NCI-H1417 (cell line): ENCODE measurements at regions not wholly inside any gene's neighbourhood (a gene's known extent, or its start where the extent isn't known, plus 50 kb on each side); places are given as distances from the start of the nearest gene placed in this dataset.
"Not testable (repeated sequence)": the region's sequence is repeated elsewhere in the genome, so short reads cannot be mapped to it uniquely, and the experiment has no call there.

Experiments used
- DNase-seq, 3 experiments: peaks; one replicate each; lab custom pipeline; 2025; lab: John Stamatoyannopoulos, UW

DNA sequence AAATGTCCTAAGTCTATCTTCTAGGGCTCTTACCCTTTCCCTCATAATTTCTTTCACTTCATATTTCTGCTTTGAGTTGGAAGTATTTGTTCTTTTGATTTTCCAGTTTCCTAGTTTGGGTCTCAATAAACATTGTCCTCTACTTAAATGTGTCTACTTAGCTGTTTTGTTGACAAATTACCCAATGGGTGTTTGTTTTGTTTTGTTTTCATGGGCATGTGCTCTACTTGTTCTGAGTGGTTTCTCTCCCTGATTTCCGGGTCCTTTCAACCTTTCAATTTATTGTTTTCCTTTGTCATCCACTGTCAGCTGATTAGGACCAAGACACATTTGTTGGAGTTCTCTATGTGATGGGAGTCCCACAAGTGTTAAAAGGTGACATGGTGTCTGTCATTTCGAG is 1181.4 kb downstream of the RPA4 start:
- peak in 1 of 3 experiments; percentile 26 for DNase-seq

DNA sequence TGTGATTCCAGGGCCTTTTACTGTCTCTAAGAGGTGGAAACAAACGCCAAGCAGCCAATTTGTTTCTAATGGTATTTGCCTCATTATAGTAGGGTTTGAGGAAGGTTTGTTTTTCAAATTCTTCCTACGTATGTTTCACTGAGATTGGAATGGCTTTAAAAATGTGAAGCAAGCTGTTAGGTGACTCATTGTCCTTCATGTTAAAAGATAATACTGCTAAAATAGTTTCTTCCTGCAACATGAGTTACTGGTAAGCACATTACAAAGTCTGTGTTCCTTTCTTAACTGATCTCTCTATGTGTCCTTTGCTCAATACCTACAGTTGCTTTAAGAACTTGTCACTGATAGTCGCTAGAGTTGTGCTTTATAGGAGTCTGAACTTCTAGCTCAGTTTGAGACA is 1183.9 kb downstream of the RPA4 start:
- DNase-seq, result peak in 1 of 3 experiments; percentile 57

GRCh38 chrX:98068024-98068580 is 1184.4 kb downstream of the RPA4 start:
- DNase-seq, result peak in 2 of 3 experiments; percentile 52 to 88

- DNase-seq, result no peak
Measured at GRCh38 chrX:98071331-98071730, 1187.6 kb downstream of the RPA4 start.

GRCh38 chrX:98077440-98077839 is 1193.7 kb downstream of the RPA4 start:
- no peak for DNase-seq

DNA sequence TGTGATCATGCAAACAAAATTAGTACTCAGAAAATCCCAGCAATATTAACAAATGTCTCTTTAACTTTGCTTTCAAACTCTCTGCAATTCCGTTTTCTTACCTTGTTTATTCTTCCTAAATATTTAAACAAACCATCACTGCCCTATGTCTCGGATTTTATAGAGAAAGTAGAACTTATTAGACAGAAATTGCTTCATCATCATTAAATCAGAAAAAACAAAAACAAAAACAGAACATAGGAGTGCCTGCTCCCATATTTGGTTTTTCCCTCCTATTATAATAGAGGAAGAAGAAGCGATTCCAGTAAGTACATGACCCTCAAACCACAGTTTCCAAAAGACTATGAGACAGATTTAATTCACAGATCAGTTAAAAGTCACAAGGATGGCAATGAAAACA is 1228.0 kb downstream of the RPA4 start:
- DNase-seq, result no peak

DNA sequence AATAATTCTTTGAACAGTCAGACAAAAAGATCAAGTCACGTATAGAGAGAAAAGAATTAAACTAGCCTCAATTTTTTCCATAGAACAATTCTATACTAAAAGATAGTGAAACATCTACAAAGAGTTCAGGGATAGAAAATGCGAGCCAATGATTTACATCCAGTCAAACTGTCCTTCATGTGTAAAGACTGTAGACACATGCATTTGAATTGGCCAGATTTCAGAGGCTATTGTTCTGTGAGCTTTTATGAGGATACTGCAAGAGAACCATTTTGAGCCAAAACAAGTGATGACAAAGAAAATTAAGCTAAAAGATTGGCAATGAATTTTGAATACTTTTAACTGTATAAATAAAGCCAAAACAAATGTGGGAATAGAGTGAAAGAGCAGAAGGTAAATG is 1230.3 kb downstream of the RPA4 start:
- DNase-seq, result no peak

DNA sequence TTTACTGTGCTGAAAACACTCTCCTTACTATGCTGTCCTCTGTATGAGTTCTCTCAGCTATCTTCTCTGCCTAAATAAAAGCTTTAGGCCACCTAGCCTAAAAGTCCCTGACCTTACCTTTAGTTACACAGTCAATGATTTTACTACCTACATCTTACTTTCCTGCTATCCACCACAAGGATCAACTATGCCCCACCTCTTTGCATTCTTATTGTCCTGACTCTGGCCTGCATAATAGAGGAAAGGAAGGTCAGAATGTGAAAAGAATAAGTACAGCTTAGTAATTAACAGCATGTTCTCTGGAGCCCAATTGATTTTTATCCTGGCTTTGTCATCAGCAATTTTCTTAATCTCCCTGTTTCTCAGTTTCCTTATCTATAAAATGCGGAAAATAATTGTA is 1257.8 kb downstream of the RPA4 start:
- DNase-seq, result no peak

DNA sequence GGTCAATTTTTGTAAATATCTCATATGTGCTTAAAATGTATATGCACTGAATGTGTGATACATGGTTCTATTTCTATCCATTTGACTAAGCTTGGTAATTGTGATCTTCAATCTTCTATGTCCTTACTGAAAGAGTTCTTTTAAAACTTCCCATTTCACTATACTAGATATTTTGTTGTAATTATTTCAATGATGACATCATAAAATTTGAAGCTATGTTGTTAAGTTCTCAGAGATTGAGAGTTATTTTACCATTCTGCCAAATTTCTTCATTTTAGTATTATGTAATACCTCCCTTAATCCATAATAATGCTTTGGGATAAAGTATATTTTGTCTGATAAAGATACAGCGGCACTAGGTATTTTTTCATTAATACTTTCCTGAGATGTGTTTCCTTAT is 1307.3 kb downstream of the RPA4 start:
- no peak for DNase-seq

DNA sequence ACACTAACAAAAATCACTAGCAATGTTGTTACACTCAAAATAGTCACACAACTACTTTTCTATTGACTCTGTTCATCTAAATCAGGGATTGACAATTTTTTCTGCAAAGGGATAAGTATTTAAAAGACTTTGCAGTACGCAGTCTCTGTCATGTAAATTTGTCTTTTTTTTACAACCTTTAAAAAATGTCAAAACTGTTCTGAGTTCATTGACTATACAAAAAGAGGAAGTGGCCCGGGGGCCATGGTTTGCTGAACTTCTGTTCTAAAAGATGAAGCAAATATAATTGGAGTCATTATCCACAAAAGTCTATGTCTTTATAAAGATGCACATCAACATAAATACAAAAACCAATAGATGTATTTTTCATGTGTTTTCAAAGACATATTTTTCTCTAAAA is 1310.3 kb downstream of the RPA4 start:
- no peak for DNase-seq

DNA sequence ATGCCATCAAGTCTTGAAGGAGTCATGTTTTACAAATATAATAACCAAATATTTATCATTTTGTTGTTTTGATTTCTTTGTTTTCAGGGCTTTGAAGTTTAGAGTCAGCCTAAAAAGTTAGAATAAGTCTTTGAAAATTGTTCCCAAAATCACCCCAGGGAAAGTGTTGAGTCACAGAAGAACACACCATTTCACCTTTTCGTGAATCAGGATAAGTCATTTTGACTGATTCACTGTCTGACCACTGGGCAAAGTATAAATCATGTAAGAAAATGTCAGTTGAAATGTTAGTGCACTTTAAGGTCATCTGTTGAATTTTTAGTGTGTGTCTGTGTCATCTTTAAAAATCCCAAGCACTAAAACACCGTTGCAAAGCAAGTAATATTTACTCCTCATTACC is 1320.1 kb downstream of the RPA4 start:
- no peak for DNase-seq

- no peak for DNase-seq
Measured at GRCh38 chrX:98207947-98208346, 1324.2 kb downstream of the RPA4 start.

DNA sequence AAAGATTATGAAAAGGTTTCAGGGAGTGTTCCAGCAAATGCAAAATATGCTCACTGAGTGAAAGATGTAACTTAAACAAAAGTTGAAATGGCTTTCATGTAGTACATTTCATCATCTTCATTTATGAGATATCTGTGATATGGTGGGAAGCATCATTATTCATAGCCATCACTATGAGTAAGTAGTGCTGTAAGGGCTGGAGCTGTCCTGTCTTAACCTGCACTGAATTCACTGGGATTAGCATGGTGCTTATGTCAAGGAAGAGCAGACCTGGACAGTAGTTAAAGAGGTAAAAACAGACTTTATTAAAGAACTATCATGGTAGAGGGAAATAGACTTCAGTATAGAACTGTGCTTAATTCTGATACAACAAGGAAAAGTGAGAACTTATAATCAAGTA is 1347.3 kb downstream of the RPA4 start:
- no peak for DNase-seq

DNA sequence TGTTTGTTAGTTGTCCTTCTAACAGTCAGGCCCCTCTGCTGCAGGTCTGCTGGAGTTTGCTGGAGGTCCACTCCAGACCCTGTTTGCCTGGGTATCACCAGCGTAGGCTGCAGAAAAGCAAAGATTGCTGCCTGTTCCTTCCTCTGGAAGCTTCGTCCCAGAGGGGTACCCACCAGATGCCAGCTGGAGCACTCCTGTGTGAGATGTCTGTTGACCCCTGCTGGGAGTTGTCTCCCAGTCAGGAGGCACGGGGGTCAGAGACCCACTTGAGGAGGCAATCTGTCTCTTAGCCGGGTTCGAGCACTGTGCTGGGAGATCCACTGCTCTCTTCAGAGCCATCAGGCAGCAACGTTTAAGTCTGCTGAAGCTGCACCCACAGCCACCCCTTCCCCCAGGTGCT is 1356.4 kb downstream of the RPA4 start:
- not testable (repeated sequence) for DNase-seq

GRCh38 chrX:98263135-98263534 is 1379.4 kb downstream of the RPA4 start:
- no peak for DNase-seq

DNA sequence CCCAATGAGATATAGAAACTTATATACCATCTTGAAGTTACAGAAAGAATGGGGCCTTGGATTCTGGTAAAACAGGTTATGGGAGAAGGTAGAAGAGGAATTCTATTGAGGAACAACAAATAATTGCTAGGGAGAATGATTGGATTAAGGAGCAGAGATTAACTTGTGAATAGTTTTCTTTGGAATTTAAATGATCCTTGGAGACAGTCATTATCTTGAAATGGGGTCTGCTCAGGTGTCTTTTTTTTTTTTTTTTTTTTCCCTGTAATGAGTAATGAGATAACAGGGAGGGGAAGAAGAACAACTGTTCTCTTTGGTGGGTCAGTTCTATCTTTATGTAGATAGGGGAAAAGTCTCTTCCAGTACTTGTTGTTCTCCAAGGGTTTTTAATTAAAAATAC is 1406.0 kb downstream of the RPA4 start:
- no peak for DNase-seq

DNA sequence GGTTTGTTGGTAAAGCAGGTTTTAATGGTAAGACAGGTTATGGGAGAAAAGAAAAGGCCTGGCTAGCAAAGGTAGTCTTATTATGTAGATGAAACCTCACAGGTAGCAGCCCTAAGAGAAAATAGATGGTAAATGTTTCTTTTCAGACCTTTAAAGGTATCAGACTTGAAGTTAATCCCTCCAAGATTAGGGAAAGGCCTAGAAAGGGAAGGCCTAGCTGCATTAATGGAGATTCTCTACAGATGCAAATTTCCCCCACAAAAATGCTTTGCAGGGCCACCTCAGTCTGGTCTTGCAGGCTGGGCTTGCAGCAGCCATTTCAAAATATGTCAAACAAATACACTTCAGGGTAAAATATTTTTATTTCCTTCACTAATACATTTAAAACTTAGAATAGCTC is 1410.6 kb downstream of the RPA4 start:
- DNase-seq, result no peak

- DNase-seq, result no peak
Measured at GRCh38 chrX:98296129-98296528, 1412.4 kb downstream of the RPA4 start.

DNA sequence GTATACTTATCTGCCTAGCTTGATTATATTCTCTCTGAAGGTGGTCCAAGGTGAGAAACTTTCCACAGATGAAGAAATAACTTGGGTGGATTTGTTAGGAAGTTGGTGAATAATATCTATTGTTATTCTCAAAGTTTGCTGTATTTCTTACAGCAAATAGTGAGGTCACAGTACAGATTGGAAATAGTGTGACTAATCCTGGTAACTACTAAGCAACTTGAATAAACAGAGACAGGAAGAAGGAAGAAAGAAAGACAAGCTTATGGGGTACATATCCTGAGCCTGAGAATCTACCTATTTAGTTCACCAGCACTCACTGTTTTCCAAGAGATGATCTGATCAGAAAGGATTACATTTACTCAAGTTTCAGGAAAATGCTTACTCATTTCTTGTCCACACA is 1416.1 kb downstream of the RPA4 start:
- no peak for DNase-seq

DNA sequence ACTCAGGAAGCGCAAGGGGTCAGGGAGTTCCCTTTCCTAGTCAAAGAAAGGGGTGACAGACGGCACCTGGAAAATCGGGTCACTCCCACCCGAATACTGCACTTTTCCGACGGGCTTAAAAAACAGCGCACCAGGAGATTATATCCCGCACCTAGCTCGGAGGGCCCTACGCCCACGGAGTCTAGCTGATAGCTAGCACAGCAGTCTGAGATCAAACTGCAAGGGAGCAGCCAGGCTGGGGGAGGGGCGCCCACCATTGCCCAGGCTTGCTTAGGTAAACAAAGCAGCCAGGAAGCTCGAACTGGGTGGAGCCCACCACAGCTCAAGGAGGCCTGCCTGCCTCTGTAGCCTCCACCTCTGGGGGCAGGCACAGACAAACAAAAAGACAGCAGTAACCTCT is 1416.8 kb downstream of the RPA4 start:
- DNase-seq, result not testable (repeated sequence)

DNA sequence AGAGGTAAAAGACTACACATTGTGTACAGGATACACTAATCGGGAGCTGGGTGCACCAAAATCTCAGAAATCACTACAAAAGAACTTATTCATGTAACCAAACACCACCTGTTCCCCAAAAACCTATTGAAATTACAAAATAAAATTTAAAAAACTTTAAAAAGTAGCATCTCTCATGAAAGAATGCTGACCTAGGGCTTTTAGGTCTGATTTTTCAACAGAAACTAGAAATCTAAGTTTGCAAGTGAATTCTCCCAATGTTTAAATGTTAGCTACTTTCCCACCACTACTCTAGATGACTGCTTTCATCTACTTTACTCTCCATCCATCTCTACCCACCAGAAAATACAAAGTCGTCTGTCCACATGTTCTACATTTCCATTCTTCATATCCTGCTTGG is 1447.7 kb downstream of the RPA4 start:
- no peak for DNase-seq

DNA sequence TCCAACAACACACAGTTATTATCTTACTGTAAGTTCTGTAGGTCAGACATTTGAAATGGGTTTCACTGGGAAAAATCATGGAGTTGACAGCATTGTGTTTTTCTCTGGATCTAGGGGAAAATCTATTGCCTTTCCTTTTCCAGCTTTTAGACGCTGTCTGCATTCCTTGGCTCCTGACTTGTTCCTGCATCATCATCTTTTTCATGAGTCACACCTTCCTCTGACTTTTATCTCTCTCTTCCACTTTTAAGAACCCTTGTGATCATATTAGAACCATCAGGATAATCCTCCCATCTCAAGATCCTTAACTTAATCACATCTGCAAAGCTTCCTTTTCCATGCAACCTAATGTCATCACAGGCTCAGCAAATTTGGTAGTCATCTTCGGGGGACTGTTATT is 1454.8 kb downstream of the RPA4 start:
- no peak for DNase-seq

DNA sequence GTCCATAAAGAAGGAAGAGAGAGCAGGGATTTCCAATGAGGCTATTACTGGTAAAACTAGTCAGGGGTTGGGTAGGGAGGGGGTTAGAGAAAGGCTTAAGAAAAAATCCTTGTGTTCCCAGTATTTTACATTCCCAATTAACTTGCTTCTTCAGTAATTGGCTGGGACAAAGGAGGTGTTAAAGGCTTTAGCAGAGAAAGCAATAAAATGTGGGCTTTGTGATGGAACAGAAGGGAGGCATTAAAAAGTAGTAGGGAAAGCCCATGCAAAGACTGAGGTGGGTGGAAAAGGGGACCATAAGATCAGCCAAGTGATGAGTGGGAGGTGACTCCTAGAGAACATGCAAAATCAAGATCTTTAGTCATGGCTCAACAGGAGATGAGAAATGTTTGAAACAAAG is 1467.2 kb downstream of the RPA4 start:
- DNase-seq, result no peak

DNA sequence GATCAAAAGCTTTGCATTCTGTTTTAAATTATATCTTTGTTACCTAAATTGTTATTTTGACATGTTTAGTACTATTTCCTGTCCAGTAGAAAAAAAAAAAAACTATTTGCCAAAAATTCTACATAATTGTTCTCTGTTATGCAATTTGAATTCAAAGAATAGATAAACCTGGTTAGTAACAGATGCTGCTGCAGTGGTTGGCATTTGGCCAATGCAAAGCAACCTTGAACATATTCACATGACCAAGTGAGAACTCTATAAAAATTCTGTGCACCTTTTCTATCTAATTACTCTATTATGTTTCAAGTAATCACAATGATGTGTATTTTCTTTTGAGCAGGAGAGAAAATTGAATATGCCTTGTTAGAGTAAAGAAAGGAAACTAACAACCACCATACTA is 1473.4 kb downstream of the RPA4 start:
- peak in 2 of 3 experiments; percentile 11 to 82 for DNase-seq

- DNase-seq, result peak in 1 of 3 experiments; percentile 21
Measured at GRCh38 chrX:98362630-98363029, 1478.9 kb downstream of the RPA4 start.
